GM19467 (cell line): ENCODE measurements at regions not wholly inside any gene's neighbourhood (a gene's known extent, or its start where the extent isn't known, plus 50 kb on each side); places are given as distances from the start of the nearest gene placed in this dataset.
"Not testable (repeated sequence)": the region's sequence is repeated elsewhere in the genome, so short reads cannot be mapped to it uniquely, and the experiment has no call there.

Experiments used
- ATAC-seq: cut with Tn5 transposase; IDR thresholded peaks from one replicate; pipeline ENCODE4 v1.9.1; 2021; ENCODE audit warnings: mild to moderate bottlenecking, moderate library complexity; ENCODE audit not compliant: unreplicated experiment

DNA sequence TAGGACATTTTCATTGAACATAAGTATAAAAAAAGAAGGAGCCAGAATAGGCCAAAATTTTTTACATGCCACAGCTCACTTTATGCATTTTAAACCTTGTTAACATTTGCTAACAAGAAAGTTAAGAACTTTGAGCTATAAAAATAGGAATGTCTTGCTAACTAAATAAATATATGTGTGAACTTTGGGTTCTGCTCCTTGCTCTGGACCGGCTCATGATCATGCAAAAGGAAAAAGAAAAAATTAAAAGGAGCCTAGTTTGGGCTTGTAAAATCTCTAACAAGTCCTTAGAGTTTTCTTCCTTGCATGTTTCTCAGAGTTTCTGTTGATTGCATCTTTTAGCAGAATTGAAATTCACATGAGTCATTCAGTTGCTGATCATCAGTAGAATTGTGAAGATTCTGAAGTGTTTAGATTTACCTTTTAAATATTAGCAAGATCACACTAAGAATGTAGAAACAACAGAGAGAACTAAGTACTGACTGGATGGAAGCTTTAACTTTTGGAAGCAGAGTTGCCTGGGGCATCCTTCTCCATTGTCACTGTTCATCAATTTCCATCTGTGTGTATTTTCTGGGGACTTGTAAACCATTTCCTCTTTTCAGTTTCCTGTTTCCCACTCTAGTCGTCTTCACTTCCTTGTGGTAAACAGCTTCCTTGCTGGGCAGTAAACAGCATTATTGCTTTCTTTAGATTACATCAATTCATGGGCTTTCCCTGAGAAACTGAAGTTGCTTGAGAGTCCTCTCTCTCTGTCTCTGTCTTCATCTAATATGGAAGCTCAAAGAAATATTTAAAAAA, 458.4 kb upstream of the BTBD3 start:
- no peak for ATAC-seq

DNA sequence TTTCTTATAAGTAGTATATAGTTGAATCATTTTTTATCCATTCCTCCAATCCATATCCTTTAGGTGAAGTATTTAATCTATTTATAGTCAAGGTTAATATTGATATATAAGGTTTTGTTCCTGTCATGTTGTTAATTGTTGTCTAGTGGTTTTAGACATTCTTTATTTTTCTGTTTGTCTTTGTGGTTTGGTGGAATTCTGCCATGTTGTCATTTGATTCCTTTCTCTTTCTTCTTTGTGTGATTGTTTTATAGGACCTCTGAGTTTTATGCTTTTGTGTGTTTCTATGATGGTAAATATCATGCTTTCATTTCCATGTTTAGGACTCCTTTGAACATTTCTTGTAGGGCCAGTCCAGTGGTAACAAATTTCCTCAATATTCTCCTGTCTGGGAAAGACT, 450.3 kb upstream of the BTBD3 start:
- ATAC-seq: no peak

DNA sequence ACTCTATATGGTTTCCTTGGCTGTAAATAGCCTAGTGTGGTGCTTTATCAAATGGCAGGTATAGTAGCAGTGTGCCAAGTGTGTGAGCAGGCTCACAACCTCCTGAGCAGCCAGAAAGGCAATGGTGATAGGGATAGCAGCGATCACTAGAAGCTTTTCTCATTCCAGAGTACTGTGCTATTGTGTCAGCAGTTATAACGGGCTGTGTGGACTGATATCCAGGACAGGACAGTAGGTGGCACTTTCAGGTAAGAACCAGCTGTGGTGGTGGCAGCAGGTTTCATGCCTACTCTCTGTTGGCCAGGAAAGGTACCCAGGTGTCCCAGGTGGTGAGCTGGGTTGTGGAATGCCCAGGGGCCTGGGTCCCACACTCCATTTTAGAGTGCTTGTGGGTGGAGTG, 448.8 kb upstream of the BTBD3 start:
- ATAC-seq: no peak

DNA sequence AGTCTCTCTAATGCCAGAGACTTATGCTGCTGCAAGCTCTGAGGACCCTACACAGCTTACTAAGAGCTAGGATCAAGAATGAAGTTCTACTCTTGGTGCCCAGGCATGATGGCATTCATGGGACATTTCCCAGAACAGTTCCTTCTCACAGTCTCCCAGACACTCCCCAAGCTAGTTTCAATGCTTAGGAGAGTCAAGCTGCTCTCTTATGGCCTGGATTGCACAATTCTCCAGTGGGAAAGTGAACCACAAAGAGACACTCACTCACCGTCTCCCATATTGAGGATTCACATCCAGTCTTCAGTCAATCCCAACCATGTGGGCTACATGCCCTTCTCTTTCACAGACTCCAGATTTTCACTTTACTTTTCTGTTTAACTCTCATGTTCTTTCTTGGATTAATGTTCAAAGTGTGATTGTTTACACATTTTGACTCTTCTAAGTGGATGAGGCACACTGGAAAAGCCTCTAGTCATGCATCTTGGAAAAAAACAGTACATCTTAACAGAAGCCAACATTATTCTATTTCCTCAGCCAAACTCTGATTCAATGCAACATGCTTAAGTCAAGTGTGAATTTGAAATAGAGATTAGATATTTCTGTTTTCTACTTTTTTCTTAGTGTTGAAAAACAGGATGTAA, 447.8 kb upstream of the BTBD3 start:
- no peak for ATAC-seq

DNA sequence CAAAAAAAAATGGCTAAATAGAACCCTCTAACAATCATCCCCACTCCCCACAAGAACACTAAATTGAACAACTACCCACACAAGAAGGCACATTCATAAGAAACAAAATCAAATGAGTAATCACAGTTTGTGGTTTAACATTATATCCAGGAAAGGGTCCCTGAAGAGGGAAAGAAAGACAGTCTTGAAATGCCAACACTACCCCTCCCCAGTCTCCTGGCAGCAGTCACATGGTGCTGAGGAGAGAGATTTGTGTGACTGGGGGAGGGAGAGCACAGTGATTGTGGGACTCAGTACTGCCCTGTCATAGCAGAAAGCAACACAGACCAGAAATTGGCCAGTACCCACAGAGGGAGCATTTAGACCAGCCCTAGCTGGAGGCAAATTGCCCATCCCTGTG, 443.7 kb upstream of the BTBD3 start:
- no peak for ATAC-seq

DNA sequence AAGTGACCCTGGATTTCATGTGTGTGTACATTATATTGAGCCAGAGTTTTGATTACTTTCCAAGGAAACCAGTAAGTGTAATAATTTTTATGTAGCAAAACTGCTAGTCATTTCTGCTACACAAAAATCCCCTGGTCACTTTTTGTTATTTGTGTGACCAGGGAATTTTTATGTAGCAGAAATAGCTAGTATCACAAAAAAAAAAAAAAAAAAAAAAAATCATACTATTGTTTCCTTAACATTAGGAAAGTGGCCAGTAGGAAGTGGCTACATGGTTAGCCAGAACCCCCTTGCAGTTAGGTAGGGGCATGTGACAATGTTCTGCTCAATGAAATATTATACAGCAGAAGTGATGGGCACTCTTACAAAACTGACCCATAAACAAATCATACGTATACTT, 434.0 kb upstream of the BTBD3 start:
- ATAC-seq: no peak

DNA sequence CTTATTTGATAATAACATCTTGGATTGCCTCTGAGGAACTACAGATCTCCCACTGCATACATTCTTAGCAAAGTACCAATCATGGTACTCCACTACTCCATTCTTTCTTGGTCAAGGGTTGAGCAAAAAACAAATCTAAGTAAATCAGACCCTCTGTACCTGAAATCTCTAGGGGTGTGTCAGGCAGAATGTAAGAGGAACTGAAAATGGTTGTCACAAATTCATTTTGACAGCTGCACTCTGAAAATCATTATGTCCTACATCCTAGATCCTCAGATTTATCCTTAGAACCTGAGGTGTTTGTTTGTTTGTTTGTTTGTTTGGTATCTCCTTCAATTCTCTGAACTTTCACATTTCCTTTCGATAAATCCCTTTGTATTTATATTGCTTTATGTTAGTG, 433.2 kb upstream of the BTBD3 start:
- no peak for ATAC-seq

DNA sequence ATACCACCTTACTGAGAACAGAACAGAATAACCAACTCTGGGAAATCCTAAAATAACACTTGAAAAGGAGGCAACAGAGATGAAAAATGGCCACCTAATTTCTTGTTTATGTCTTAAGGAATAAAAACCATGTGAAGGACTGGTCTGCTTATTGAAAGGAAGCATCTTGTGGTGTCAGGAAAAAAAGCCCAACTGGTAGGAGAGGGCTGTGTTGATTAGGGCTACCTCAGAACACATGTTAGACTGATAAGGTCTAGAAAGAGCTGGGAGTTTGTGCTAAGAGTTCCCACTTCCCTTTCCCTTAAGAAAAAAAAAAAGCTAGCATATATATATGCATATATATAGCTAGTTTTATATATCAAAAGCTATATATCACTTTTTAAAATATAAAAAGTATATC, 425.3 kb upstream of the BTBD3 start:
- ATAC-seq: no peak

DNA sequence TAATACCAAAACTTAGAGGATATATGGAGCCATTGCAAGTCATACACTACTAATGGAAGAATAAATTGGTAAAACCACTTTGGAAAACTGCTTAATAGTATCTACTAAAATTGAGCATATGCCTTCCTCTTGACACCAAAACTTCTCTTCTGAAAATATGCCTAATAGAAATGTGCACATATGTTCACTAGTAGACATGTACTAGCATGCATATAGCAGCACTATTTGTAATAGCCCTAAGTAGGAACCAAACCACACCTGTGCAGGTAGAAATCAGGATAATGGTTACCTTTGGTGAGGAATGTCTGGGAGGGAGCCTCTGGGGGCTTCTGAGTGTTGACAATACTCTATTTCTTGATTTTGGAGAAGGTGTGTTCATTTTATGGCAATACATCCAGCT, 424.8 kb upstream of the BTBD3 start:
- no peak for ATAC-seq

DNA sequence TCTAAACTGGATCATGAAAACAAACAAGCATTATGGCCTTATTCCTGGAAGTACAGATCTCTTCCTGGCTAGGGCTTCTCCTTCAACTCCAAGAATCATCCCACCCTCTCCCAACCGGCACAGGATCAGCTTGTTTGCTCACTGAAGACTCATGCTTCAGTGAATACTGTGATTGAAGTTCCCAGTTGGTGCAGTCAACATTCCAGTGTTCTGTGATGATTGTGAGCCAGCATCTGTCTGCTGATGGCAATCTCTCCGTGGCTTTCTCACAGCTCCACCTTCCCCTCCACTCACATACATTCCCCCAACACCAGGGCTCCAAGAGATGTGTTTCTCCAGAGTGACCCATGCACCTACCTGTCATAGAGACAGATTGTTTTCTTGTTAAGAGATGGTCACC, 421.3 kb upstream of the BTBD3 start:
- no peak for ATAC-seq

DNA sequence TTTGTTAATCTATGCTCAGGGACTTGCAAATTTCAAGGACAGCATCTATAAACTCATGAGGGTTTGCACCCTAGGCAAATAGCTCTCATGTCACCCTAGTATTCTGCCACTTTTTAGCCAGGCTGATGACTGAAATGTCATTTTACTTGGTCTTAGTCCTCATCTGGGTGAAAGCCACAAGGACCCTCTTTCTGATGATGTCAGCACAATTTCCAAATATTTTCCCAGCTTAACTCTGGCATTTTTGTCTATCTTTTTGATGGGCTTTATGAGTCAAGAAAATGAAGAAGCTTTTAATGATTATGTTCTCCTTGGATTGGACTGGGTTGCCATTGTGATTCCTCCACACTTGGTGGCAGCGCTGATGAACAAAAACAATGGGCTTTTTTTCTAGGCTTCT, 420.1 kb upstream of the BTBD3 start:
- no peak for ATAC-seq

DNA sequence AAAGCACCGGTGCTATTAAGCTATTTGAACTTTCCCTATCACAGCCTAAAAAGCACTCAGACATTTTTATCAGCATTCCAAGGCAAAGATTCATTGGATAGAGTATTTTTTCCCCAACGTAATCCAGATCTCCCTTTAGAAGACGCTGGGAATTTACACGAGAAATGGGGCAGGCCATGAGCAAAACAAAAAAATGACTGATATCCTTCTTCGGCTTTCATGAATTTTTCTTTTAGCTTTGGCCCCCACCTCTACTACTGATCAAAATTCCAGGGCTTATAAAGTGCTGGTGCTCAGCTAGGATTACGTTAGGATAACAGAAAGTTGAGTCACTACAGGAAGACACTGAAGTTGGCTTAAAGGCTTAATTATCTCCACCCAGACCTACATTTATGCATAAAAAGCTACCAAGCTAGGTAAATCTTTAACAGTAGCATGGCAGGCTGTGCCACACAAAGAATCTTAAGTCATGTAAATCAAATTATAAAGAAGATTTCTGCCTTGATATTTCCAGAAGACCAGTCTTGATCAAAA, 418.5 kb upstream of the BTBD3 start:
- ATAC-seq: no peak

DNA sequence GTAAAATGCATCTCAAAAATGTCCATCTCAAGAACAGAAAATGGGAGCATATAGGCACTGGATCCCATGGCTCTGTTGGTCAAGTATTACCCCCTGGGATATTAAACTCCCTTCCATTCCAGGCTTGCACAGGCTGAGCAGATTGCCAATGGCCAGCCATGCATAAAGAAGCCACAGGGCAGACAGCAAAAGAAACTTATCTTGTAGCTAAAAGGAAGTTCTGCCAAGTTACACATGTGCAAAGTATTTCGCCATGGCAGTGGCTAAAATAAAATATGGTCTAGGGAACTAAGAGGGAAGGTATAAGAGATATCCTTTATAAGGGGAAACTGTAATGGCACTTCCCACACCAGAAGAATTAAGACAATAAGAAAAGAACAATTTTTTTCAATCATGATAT, 415.6 kb upstream of the BTBD3 start:
- ATAC-seq: no peak

DNA sequence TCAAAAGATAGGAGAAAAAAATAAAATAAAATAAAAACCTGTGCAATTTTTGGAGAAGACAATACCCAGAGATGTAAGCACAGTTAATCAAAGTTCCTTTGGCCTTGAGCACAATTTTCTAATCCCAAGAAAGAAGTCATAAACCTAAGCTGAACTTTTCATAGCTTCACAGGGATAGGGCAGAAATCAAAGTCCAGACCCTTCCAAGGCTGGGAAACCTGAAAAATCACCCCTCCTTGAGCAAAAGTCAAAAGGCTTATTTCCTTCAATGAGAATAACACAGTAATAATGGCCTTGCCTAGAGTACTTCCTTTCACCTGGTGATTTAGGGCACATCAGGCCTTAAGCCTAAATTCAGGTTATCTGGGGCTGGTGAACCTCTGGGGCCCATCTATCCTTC, 415.0 kb upstream of the BTBD3 start:
- no peak for ATAC-seq

DNA sequence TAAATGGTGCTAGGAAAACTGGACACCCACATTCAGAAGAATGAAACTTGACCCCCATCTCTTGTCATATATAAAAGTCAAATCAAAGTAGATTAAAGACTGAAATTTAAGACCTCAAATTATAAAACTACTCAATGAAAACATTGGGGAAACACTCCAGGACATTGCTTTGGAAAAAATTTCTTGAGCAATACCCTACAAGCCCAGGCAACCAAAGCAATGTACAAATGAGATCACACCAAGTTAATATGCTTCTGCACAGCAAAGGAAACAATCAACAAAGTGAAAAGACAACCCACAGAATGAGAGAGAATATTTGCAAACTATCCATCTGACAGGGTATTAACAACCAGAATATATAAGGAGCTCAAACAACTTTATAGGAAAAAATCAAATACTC, 407.9 kb upstream of the BTBD3 start:
- no peak for ATAC-seq

DNA sequence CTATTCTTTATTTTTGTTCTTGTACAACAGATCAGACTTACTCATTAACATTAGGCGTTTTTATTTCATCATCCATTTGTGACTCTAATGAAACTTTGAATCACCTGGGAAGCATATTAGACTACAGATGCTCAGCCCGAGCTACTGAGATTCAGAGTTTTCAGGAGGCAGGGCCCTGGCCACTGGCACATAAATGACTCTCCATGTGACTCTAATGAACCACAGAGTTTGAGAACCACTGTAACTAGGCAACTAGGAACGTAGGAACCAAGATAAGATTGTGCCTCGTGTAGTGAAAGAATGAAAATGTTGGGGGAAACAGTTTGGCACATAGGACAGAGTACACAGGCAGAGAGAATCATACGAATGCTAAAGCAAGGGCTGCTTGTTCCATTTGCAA, 405.9 kb upstream of the BTBD3 start:
- ATAC-seq: no peak

DNA sequence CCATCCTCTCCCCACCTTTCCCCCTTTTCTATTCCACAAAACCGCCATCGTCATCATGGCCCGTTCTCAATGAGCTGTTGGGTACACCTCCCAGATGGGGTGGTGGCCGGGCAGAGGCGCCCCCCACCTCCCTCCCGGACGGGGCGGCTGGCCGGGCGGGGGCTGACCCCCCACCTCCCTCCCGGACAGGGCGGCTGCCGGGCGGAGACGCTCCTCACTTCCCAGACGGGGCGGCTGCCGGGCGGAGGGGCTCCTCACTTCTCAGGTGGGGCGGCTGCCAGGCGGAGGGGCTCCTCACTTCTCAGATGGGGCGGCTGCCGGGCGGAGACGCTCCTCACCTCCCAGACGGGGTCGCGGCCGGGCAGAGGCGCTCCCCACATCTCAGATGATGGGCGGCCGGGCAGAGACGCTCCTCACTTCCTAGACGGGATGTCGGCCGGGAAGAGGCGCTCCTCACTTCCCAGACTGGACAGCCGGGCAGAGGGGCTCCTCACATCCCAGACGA, 404.4 kb upstream of the BTBD3 start:
- ATAC-seq: not testable (repeated sequence)

DNA sequence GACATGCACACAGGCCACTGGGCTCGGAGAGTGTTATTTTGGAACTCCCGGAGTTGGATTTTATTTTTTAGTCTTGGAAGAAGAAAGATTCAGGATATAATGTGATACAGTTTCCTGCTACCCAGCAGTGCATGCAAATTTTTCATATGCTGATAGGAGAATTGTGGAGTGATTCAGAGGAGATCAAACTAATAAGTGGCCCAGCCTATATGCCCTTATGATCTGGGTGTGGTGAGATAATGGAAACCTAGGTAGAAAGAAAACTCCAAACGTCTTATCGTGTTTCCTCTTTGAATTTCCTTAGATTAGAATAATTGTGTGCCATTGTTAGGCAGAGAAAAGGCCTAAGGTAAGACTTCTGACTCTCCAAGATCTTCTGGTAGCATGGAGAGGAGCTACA, 401.2 kb upstream of the BTBD3 start:
- ATAC-seq: no peak

DNA sequence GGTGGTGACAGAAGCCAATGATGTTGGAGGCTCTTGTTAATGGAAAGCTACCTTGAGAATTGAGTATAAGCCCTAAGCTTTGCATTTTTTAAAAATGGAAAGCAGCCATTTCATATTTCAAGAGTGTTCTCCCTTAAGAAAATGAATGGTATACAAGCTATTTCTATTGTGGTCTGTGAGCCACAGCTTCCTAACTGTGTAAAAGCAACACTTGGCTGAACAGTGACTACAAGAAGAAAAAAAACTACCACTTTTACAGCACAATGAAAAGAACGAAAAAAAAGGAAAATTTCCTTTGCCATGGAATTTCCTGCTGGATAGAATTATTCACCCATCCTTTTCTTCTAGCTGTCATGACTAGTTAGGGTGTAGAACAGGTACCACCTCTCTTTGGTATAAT, 397.1 kb upstream of the BTBD3 start:
- no peak for ATAC-seq

DNA sequence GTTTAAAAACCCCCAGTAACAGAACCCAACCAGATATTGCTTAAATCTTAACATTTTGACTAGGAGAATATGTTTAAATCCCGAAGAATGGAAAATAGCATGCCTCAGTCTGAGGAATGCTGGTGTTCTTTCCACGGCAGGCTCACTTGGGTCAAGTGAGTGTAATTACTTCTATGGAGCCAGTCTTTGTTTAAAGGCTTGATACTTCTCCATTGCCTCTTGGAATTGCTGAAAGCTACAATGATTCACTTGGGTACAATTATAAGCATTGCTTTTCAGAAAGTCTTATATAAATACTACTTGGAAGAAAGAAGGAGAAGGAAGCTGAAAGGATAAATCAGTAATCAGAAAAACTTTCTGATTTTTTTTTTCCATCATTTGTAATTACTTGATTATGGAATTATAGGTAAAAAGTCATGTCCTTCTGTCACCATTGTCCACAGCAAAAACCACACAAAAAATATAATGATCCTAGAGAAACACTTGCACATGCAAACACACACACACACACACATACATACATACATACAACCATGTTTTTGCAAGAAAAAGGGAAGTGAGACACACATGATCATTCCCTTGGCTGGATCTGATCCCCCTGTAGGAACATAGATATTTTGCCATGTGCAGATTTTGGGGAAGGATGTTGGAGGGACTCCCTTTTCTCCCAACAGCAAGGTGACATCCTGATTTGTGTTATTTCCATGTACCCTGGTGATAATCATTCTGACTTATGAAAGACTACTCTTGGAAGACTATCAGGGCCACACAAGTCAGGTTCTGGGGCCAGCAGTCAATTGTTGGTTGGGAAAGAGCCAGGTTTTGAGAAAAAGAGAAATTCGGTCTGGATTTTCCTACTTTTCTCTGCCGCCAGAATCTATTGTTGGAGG, 396.0 kb upstream of the BTBD3 start:
- ATAC-seq: no peak

DNA sequence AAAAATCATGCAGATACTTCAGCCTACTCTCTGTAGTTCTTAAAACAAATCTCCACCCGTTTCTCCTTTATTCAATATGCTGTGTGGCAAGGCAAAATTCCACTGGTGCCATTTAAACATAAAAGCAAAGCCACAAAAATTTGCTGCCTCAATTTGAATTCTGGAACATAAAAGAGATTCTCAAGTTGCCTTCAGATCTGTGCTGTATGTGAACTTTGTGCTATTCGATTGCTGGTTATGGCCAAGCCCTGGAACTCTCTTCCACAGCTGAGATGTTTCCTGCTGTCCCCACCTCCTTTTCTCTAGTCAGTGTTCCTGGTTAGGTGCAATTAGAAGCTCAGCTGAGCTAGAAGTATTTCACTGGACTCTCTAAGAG, 395.3 kb upstream of the BTBD3 start:
- no peak for ATAC-seq
